Fibroblast of lung (primary cell): ENCODE measurements at regions not wholly inside any gene's neighbourhood (a gene's known extent, or its start where the extent isn't known, plus 50 kb on each side); places are given as distances from the start of the nearest gene placed in this dataset.

Experiments
- DNase-seq, 2 donors: peaks; one replicate each; pipeline versions ENCODE4 v3.0.0 to v3.0.0-alpha.2; 2010; ENCODE audit warnings: low read depth in 2 of 2
- H2AFZ ChIP-seq: 2 replicates; pipeline ENCODE4 v1.5.1; 2012; ENCODE audit warnings: low read length, control low read depth, inconsistent platforms
- H3K27ac ChIP-seq: 2 replicates; pipeline ENCODE4 v1.5.1; 2011; ENCODE audit warnings: low read length, control low read depth; ENCODE audit not compliant: insufficient read depth
- H3K27me3 ChIP-seq: 2 replicates; pipeline ENCODE4 v1.5.1; 2011; ENCODE audit warnings: mild to moderate bottlenecking, low read length; ENCODE audit not compliant: control insufficient read depth, insufficient read depth
- H3K36me3 ChIP-seq: 2 replicates; pipeline ENCODE4 v1.5.1; 2011; ENCODE audit warnings: low read length; ENCODE audit not compliant: control insufficient read depth, insufficient read depth
- H3K4me1 ChIP-seq: 2 replicates; pipeline ENCODE4 v1.5.1; 2011; ENCODE audit warnings: low read length; ENCODE audit not compliant: control insufficient read depth, insufficient read depth; ENCODE audit errors: extremely low read depth
- H3K4me2 ChIP-seq: 2 replicates; pipeline ENCODE4 v1.5.1; 2011; ENCODE audit warnings: low read length, control low read depth; ENCODE audit not compliant: insufficient read depth; ENCODE audit errors: extremely low read depth
- H3K4me3 ChIP-seq, 4 experiments: fragments of 200-600 bp in 1 of 4; sonication (generic) in 1 of 4; replicated peaks in 1 of 4; 2 replicates each; pipeline ENCODE4 v1.5.1; 2011 to 2016; ENCODE audit warnings: low read length in 4 of 4, low read depth in 3 of 4, mild to moderate bottlenecking in 3 of 4, control low read depth in 2 of 4, inconsistent platforms in 1 of 4, mixed read lengths in 1 of 4; ENCODE audit not compliant: insufficient read depth in 1 of 4; ENCODE audit errors: control extremely low read depth in 1 of 4
- H3K79me2 ChIP-seq: 2 replicates; pipeline ENCODE4 v1.5.1; 2012; ENCODE audit warnings: mild to moderate bottlenecking, low read length, inconsistent platforms; ENCODE audit not compliant: control insufficient read depth, insufficient read depth
- H3K9ac ChIP-seq: 2 replicates; pipeline ENCODE4 v1.5.1; 2011; ENCODE audit warnings: mild to moderate bottlenecking, low read length, control low read depth; ENCODE audit not compliant: insufficient read depth
- H3K9me3 ChIP-seq: 2 replicates; pipeline ENCODE4 v1.5.1; 2012; ENCODE audit warnings: low read depth, low read length; ENCODE audit not compliant: control insufficient read depth, insufficient read depth
- H4K20me1 ChIP-seq: 2 replicates; pipeline ENCODE4 v1.5.1; 2011; ENCODE audit warnings: low read length; ENCODE audit not compliant: control insufficient read depth, insufficient read depth; ENCODE audit errors: extremely low read depth
- CTCF ChIP-seq, 2 donors: IDR thresholded peaks in 1 of 2; conservative IDR thresholded peaks in 1 of 2; 1 replicate in 1 of 2; 2 replicates in 1 of 2; pipeline ENCODE4 v1.5.1; 2011 to 2012; ENCODE audit warnings: low read length in 2 of 2, control low read depth in 1 of 2, inconsistent platforms in 1 of 2, low read depth in 1 of 2, mild to moderate bottlenecking in 1 of 2
- EZH2 ChIP-seq: IDR thresholded peaks from 2 replicates; pipeline ENCODE4 v1.5.1; 2012; ENCODE audit warnings: low read length, control low read depth, mild to moderate bottlenecking; ENCODE audit errors: missing control alignments

DNA sequence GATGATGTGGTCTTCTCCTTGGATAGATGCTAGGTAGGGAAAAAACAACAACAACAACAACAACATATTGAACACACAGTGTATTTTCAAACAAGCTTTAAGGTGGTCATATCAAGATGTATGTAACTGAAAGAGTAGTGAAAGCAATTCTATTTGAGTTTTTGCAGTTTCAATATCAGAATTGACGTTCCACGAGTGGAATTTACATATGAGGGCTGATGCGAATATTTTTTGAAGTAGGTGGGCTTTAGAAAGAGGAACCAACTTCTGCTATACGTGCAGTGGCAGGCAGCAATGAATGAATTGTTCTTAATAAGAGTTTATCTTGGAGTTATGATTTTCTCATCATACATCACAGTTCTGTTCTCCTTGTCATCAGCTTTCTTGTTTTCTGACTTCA lies 151.9 kb upstream of the CNTN3 start:
- Histone ChIP-seq H3K9me3 (no peaks in the 10 kb centered on the region), H3K9ac (no peak overlapping the region), H4K20me1 (no peaks in the 10 kb centered on the region), H3K27ac (no peak overlapping the region), H3K27me3 (no peaks in the 10 kb centered on the region), H3K4me1 (no peaks in the 10 kb centered on the region), H3K4me3 (no peak overlapping the region), H3K36me3 (no peaks in the 10 kb centered on the region), H3K4me2 (no peak overlapping the region), H3K79me2 (no peaks in the 10 kb centered on the region), H2AFZ (no peak overlapping the region)
- DNase-seq: no peak
- TF ChIP-seq EZH2: no peak
- no peak for TF ChIP-seq CTCF (conservative IDR thresholded peaks at IDR 0.05 in 1 of 2, IDR thresholded peaks at IDR 0.05 in 1 of 2; ENCODE audit: low read depth in 1 of 2, low read length in 2 of 2)

GRCh38 chr3:74763830-74764229 lies 149.4 kb upstream of the CNTN3 start:
- no peak overlapping the region for H2AFZ ChIP-seq
- no peak overlapping the region for H3K4me2 ChIP-seq
- H3K36me3 ChIP-seq: no peaks in the 10 kb centered on the region
- no peaks in the 10 kb centered on the region for H3K27me3 ChIP-seq
- H3K9ac ChIP-seq: no peak overlapping the region
- TF ChIP-seq EZH2: no peak
- TF ChIP-seq CTCF (conservative IDR thresholded peaks at IDR 0.05 in 1 of 2, IDR thresholded peaks at IDR 0.05 in 1 of 2; ENCODE audit: low read depth in 1 of 2, low read length in 2 of 2): no peak
- H3K4me3 ChIP-seq: no peak overlapping the region
- no peaks in the 10 kb centered on the region for H3K9me3 ChIP-seq
- no peaks in the 10 kb centered on the region for H3K4me1 ChIP-seq
- H4K20me1 ChIP-seq: no peaks in the 10 kb centered on the region
- H3K27ac ChIP-seq: no peak overlapping the region
- no peak for DNase-seq
- H3K79me2 ChIP-seq: no peaks in the 10 kb centered on the region

- Histone ChIP-seq H3K4me2 (no peak overlapping the region), H3K79me2 (no peaks in the 10 kb centered on the region), H3K9me3 (no peaks in the 10 kb centered on the region), H3K27me3 (no peaks in the 10 kb centered on the region), H3K9ac (no peak overlapping the region), H3K4me1 (no peaks in the 10 kb centered on the region), H3K27ac (no peak overlapping the region), H3K36me3 (no peaks in the 10 kb centered on the region), H3K4me3 (no peak overlapping the region), H2AFZ (no peak overlapping the region), H4K20me1 (no peaks in the 10 kb centered on the region)
- TF ChIP-seq EZH2 (no peak), CTCF (conservative IDR thresholded peaks at IDR 0.05 in 1 of 2, IDR thresholded peaks at IDR 0.05 in 1 of 2; ENCODE audit: low read depth in 1 of 2, low read length in 2 of 2) (no peak)
- DNase-seq: peak in 1 of 2 donors; percentile 9
Observed at GRCh38 chr3:74756674-74757073, 142.2 kb upstream of the CNTN3 start.
